GM19023 (cell line): ENCODE measurements at regions not wholly inside any gene's neighbourhood (a gene's known extent, or its start where the extent isn't known, plus 50 kb on each side); places are given as distances from the start of the nearest gene placed in this dataset.
"Not testable (repeated sequence)": the region's sequence is repeated elsewhere in the genome, so short reads cannot be mapped to it uniquely, and the experiment has no call there.

ENCODE experiments used
- ATAC-seq: cut with Tn5 transposase; IDR thresholded peaks from one replicate; pipeline ENCODE4 v1.9.1; 2021; ENCODE audit warnings: mild to moderate bottlenecking, moderate library complexity; ENCODE audit not compliant: unreplicated experiment

- ATAC-seq, result not testable (repeated sequence)
Measured at GRCh38 chr16:33710696-33711087, 251.3 kb downstream of the TP53TG3F start.

GRCh38 chr16:33711616-33712015 lies 252.2 kb downstream of the TP53TG3F start:
- ATAC-seq, result not testable (repeated sequence)

- not testable (repeated sequence) for ATAC-seq
Measured at GRCh38 chr16:33712308-33712707, 252.9 kb downstream of the TP53TG3F start.

- ATAC-seq, result not testable (repeated sequence)
Measured at GRCh38 chr16:33712851-33713709, 253.7 kb downstream of the TP53TG3F start.

GRCh38 chr16:33713710-33714538 lies 254.5 kb downstream of the TP53TG3F start:
- not testable (repeated sequence) for ATAC-seq

GRCh38 chr16:33731167-33731566 lies 271.8 kb downstream of the TP53TG3F start:
- ATAC-seq, result not testable (repeated sequence)

GRCh38 chr16:33734650-33735049 lies 275.2 kb downstream of the TP53TG3F start:
- not testable (repeated sequence) for ATAC-seq

GRCh38 chr16:33766869-33767765 lies 307.7 kb downstream of the TP53TG3F start:
- ATAC-seq, result not testable (repeated sequence)

GRCh38 chr16:33768710-33769109 lies 309.3 kb downstream of the TP53TG3F start:
- ATAC-seq, result not testable (repeated sequence)

GRCh38 chr16:33769180-33769846 lies 309.9 kb downstream of the TP53TG3F start:
- ATAC-seq, result not testable (repeated sequence)

GRCh38 chr16:33770478-33770877 lies 311.1 kb downstream of the TP53TG3F start:
- not testable (repeated sequence) for ATAC-seq

GRCh38 chr16:33771211-33771610 lies 311.8 kb downstream of the TP53TG3F start:
- ATAC-seq, result not testable (repeated sequence)

GRCh38 chr16:33773966-33774365 lies 314.6 kb downstream of the TP53TG3F start:
- not testable (repeated sequence) for ATAC-seq

GRCh38 chr16:33774724-33775123 lies 315.3 kb downstream of the TP53TG3F start:
- not testable (repeated sequence) for ATAC-seq

GRCh38 chr16:33816328-33816944 lies 357.0 kb downstream of the TP53TG3F start:
- ATAC-seq, result not testable (repeated sequence)

GRCh38 chr16:33824736-33825135 lies 365.3 kb downstream of the TP53TG3F start:
- not testable (repeated sequence) for ATAC-seq

- ATAC-seq, result not testable (repeated sequence)
Measured at GRCh38 chr16:33827522-33827921, 368.1 kb downstream of the TP53TG3F start.

- not testable (repeated sequence) for ATAC-seq
Measured at GRCh38 chr16:33839157-33839556, 379.7 kb downstream of the TP53TG3F start.

- not testable (repeated sequence) for ATAC-seq
Measured at GRCh38 chr16:33844533-33844932, 385.1 kb downstream of the TP53TG3F start.
